OCI-LY7 (cell line): ENCODE measurements at regions not wholly inside any gene's neighbourhood (a gene's known extent, or its start where the extent isn't known, plus 50 kb on each side); places are given as distances from the start of the nearest gene placed in this dataset.

Experiments
- BruUV-seq: library from RNA; stranded (reverse); fragments of 400-500 nt; replicated peaks from 2 replicates; lab custom pipeline; 2021; lab: Mats Ljungman, UMichigan
- CTCF ChIA-PET: fragments of 300-600 bp; sonication (Branson Sonifier 250); formaldehyde crosslinking; loops from one replicate; lab custom pipeline; 2022; ENCODE audit warnings: antibody characterized with exemption; ENCODE audit not compliant: unreplicated experiment; lab: Charles Lee
- POLR2A ChIA-PET: fragments of 300-600 bp; sonication (Branson Sonifier 250); formaldehyde crosslinking; loops from one replicate; lab custom pipeline; 2022; ENCODE audit warnings: antibody characterized with exemption; lab: Charles Lee
- DNase-seq: peaks from one replicate; pipeline ENCODE4 v3.0.0-alpha.2; 2015; ENCODE audit warnings: low spot score
- H2AFZ ChIP-seq: fragments of 200-600 bp; sonication (generic), shearing (Covaris generic); 2 replicates; pipeline ENCODE4 v1.6.1; 2014; ENCODE audit warnings: mild to moderate bottlenecking, antibody characterized with exemption, low read length, moderate library complexity
- H3K27ac ChIP-seq: fragments of 200-600 bp; sonication (generic); 2 replicates; pipeline ENCODE4 v1.5.1; 2014; ENCODE audit warnings: mixed run types, low read depth, mild to moderate bottlenecking, moderate library complexity, low read length, inconsistent platforms; ENCODE audit not compliant: poor library complexity, severe bottlenecking
- H3K36me3 ChIP-seq: fragments of 200-600 bp; sonication (generic); 2 replicates; pipeline ENCODE4 v1.6.1; 2014; ENCODE audit warnings: mild to moderate bottlenecking, antibody characterized with exemption, low read length, moderate library complexity, mixed read lengths; ENCODE audit not compliant: insufficient read depth
- H3K4me1 ChIP-seq: fragments of 200-600 bp; sonication (generic); 2 replicates; pipeline ENCODE4 v1.5.1; 2014; ENCODE audit warnings: mild to moderate bottlenecking, low read length; ENCODE audit not compliant: insufficient read depth, poor library complexity, severe bottlenecking
- H3K4me2 ChIP-seq: fragments of 200-600 bp; sonication (generic); 2 replicates; pipeline ENCODE4 v1.6.1; 2014; ENCODE audit warnings: mild to moderate bottlenecking, low read length
- H3K4me3 ChIP-seq: fragments of 200-600 bp; sonication (generic); 2 replicates; pipeline ENCODE4 v1.5.1; 2014; ENCODE audit warnings: mild to moderate bottlenecking, low read depth, low read length; ENCODE audit not compliant: poor library complexity, severe bottlenecking
- H3K79me2 ChIP-seq: fragments of 200-600 bp; sonication (generic); 2 replicates; pipeline ENCODE4 v1.6.1; 2016; ENCODE audit warnings: low read depth, mild to moderate bottlenecking, low read length, moderate library complexity, mixed read lengths; ENCODE audit not compliant: insufficient read depth
- H3K9me2 ChIP-seq: fragments of 200-600 bp; sonication (generic); 2 replicates; pipeline ENCODE4 v1.6.1; 2016; ENCODE audit warnings: mild to moderate bottlenecking, low read length, mixed read lengths; ENCODE audit not compliant: insufficient read depth
- H3K9me3 ChIP-seq: fragments of 200-600 bp; sonication (generic); 2 replicates; pipeline ENCODE4 v1.6.1; 2014; ENCODE audit warnings: mild to moderate bottlenecking, mixed run types, low read length, mixed read lengths
- H4K20me1 ChIP-seq: fragments of 200-600 bp; sonication (generic); 2 replicates; pipeline ENCODE4 v1.6.1; 2014; ENCODE audit warnings: mild to moderate bottlenecking, antibody characterized with exemption, low read length, moderate library complexity, mixed read lengths; ENCODE audit not compliant: insufficient read depth
- EZH2phosphoT487 ChIP-seq: fragments of 200-600 bp; sonication (generic); IDR thresholded peaks from 2 replicates; pipeline ENCODE4 v1.6.1; 2018; ENCODE audit warnings: low read depth, borderline replicate concordance, mild to moderate bottlenecking, mixed run types, antibody characterized with exemption, low read length, moderate library complexity, mixed read lengths
- intact Hi-C: fragments of 100-400 bp; cut with micrococcal nuclease; formaldehyde crosslinking; loops from one replicate; pipeline ENCODE4 v1.10.0; 2022; ENCODE audit not compliant: unreplicated experiment
- TF ChIP-seq, protein P1 (sequence below): fragments of 200-600 bp; sonication (generic); conservative IDR thresholded peaks from 2 replicates; pipeline ENCODE4 v1.5.1; 2014; ENCODE audit warnings: mild to moderate bottlenecking, antibody characterized with exemption, low read length, moderate library complexity, mixed read lengths

DNA sequence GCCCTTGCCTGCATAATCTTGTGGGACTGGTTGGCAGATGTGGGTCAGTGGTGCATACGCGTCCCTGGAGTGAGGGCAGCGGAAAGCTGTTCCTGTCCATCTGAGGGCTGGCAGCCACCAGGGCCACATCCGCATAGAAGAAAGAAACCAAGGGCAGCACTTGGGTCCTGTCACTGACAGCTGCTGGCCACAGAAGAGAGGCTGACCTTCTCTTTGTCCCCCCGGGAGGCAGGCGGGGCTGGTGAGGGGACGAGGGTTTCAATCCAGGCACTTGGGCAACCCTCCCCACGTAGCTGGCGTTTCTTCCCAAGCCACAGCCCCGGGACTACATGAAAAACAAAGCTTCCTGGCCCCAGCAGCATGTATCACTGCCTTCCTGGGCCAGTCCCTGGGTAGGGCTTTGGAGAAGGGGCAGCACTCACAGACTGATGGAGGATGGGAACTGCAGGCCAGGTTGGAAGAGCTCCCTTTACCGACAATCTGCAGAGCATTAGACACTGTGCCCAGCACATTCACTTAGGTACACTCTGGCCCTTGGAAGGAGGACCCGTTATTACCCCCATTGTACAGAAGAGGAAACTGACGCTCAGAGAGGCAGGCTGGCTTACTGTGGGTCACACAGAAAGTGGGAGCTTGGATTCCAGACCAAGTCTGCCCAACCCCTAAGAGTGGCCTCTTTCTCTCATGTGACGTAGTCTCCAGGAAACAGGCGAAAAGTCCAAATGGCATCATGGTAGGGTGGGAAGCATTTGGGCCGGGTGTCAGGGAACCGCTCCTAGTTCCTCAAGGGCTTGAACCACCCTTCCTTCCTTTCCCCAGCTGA, 78.8 kb upstream of the SLC6A6 start:
- Histone ChIP-seq H4K20me1 (no peaks in the 10 kb centered on the region), H3K4me2 (no peak overlapping the region), H2AFZ (no peak overlapping the region), H3K9me3 (no peaks in the 10 kb centered on the region), H3K36me3 (no peaks in the 10 kb centered on the region), H3K79me2 (no peaks in the 10 kb centered on the region), H3K9me2 (no peaks in the 10 kb centered on the region), H3K4me1 (peaks cover 19% of the 10 kb centered on the region), H3K4me3 (no peak overlapping the region), H3K27ac (no peak overlapping the region)
- intact Hi-C loops, result loop anchor here (10.0 kb wide), 1 partner anchor 1299 kb away; no protein-coding TSS in a partner anchor
- ChIA-PET CTCF (no interaction called here), POLR2A (no interaction called here)
- no TSS peak for BruUV-seq
- TF ChIP-seq EZH2phosphoT487, result no peak
- TF ChIP-seq, protein P1, sequence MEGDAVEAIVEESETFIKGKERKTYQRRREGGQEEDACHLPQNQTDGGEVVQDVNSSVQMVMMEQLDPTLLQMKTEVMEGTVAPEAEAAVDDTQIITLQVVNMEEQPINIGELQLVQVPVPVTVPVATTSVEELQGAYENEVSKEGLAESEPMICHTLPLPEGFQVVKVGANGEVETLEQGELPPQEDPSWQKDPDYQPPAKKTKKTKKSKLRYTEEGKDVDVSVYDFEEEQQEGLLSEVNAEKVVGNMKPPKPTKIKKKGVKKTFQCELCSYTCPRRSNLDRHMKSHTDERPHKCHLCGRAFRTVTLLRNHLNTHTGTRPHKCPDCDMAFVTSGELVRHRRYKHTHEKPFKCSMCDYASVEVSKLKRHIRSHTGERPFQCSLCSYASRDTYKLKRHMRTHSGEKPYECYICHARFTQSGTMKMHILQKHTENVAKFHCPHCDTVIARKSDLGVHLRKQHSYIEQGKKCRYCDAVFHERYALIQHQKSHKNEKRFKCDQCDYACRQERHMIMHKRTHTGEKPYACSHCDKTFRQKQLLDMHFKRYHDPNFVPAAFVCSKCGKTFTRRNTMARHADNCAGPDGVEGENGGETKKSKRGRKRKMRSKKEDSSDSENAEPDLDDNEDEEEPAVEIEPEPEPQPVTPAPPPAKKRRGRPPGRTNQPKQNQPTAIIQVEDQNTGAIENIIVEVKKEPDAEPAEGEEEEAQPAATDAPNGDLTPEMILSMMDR, result no peak
- no peak for DNase-seq

DNA sequence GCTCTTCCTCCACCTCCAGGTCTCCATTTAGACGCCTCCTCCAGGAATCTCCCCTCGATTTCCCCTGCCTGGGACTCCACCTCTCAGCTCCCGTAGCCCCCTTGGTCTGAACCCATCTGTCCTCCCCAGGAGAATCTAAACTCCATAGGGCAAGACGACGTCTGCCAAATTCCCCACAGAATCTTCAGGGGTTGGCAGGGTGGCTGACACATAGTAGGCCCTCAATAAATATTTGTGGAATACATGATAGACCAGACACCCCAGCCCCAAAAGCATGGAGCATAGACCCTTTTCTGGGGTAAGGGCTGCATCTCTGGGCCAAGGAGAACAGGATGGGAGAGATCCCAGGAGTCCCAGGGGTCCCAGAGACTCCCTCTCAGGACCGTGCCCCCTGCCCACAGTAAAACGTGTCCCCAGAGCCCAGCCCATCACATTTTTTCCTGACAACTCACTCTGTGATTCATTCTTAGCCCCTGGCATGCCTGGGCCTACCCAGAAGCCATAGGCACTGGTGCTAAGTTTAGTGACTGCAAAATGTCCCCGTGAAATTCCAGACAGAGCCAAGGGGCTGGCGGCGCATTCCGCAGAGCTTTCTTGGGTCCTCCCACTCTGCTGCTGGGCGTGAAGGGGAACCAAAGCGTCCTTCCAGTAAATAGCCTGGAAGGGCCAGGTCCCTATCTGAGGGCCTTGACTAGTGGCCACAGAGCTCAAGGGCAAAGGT, 78.0 kb upstream of the SLC6A6 start:
- BruUV-seq, result no TSS peak
- DNase-seq, result no peak
- CTCF ChIA-PET, result interaction anchor here (0.6 kb wide), 1 partner anchor 101 kb away, joined by 7 read pairs; no protein-coding TSS in a partner anchor
- Histone ChIP-seq H3K4me1 (peaks cover 20% of the 10 kb centered on the region), H3K9me3 (no peaks in the 10 kb centered on the region), H3K4me2 (no peak overlapping the region), H3K4me3 (no peak overlapping the region), H2AFZ (no peak overlapping the region), H3K9me2 (no peaks in the 10 kb centered on the region), H3K36me3 (no peaks in the 10 kb centered on the region), H3K79me2 (no peaks in the 10 kb centered on the region), H3K27ac (no peak overlapping the region), H4K20me1 (no peaks in the 10 kb centered on the region)
- TF ChIP-seq EZH2phosphoT487, result no peak
- TF ChIP-seq, protein P1, result no peak
- intact Hi-C loops, result loop anchor here (10.0 kb wide), 1 partner anchor 1300 kb away; no protein-coding TSS in a partner anchor
- POLR2A ChIA-PET, result interaction anchor here (0.5 kb wide), 1 partner anchor 1698 kb away, joined by 4 read pairs; no protein-coding TSS in a partner anchor
